PFSK-1 (cell line): ENCODE measurements at regions not wholly inside any gene's neighbourhood (a gene's known extent, or its start where the extent isn't known, plus 50 kb on each side); places are given as distances from the start of the nearest gene placed in this dataset.

Experiments
- FOXP2 ChIP-seq: optimal IDR thresholded peaks from 2 replicates; pipeline ENCODE3; 2011; ENCODE audit warnings: borderline replicate concordance, control low read depth, inconsistent platforms; ENCODE audit not compliant: insufficient read depth; ENCODE audit errors: extremely low read length, extremely low read depth
- POLR2AphosphoS5 ChIP-seq: IDR thresholded peaks from 2 replicates; pipeline ENCODE4 v1.6.1; 2012; ENCODE audit warnings: low read depth, mild to moderate bottlenecking, control low read depth, low read length, moderate library complexity
- SIN3A ChIP-seq: IDR thresholded peaks from 2 replicates; pipeline ENCODE4 v1.6.1; 2012; ENCODE audit warnings: mild to moderate bottlenecking, low read length, moderate library complexity, borderline replicate concordance; ENCODE audit not compliant: insufficient read depth
- TAF1 ChIP-seq: IDR thresholded peaks from 2 replicates; pipeline ENCODE4 v1.6.1; 2012; ENCODE audit warnings: low read length, control low read depth, borderline replicate concordance; ENCODE audit not compliant: insufficient read depth
- TF ChIP-seq, protein P1 (sequence below), 2 experiments: IDR thresholded peaks; 2 replicates each; pipeline versions ENCODE4 v1.6.1 to v1.8.0; 2011 to 2012; ENCODE audit warnings: low read depth in 2 of 2, low read length in 2 of 2, control low read depth in 1 of 2, inconsistent platforms in 1 of 2, mild to moderate bottlenecking in 1 of 2, moderate library complexity in 1 of 2; ENCODE audit not compliant: insufficient read depth in 1 of 2

- TF ChIP-seq TAF1 = no peak
- TF ChIP-seq FOXP2 = no peak
- TF ChIP-seq SIN3A = no peak
- TF ChIP-seq, protein P1, sequence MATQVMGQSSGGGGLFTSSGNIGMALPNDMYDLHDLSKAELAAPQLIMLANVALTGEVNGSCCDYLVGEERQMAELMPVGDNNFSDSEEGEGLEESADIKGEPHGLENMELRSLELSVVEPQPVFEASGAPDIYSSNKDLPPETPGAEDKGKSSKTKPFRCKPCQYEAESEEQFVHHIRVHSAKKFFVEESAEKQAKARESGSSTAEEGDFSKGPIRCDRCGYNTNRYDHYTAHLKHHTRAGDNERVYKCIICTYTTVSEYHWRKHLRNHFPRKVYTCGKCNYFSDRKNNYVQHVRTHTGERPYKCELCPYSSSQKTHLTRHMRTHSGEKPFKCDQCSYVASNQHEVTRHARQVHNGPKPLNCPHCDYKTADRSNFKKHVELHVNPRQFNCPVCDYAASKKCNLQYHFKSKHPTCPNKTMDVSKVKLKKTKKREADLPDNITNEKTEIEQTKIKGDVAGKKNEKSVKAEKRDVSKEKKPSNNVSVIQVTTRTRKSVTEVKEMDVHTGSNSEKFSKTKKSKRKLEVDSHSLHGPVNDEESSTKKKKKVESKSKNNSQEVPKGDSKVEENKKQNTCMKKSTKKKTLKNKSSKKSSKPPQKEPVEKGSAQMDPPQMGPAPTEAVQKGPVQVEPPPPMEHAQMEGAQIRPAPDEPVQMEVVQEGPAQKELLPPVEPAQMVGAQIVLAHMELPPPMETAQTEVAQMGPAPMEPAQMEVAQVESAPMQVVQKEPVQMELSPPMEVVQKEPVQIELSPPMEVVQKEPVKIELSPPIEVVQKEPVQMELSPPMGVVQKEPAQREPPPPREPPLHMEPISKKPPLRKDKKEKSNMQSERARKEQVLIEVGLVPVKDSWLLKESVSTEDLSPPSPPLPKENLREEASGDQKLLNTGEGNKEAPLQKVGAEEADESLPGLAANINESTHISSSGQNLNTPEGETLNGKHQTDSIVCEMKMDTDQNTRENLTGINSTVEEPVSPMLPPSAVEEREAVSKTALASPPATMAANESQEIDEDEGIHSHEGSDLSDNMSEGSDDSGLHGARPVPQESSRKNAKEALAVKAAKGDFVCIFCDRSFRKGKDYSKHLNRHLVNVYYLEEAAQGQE (IDR thresholded peaks at IDR 0.05; ENCODE audit: insufficient read depth in 1 of 2, low read depth in 2 of 2, low read length in 2 of 2) = no peak
- no peak for TF ChIP-seq POLR2AphosphoS5
These were observed 186.1 kb downstream of the ENC1 start for GRCh38 chr5:74454263-74455030.

DNA sequence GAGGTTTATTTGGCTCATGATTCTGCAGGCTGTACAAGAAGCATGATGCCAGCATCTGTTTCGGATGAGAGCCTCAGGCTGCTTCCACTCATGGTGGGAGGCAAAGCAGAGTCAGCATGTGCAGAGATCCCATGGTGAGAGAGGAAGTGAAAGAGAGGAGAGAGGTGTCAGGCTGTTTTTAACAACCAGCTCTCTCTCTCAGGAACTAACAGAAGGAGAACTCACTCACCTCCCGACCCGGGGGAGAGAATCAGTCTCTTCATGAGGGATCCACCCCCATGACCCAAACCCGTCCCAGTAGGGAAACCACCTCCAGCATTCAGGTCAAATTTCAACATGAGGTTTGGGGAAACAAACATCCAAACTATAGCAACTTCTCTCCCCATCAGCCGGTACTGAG, 187.7 kb downstream of the ENC1 start:
- no peak for TF ChIP-seq SIN3A
- TF ChIP-seq FOXP2 = no peak
- no peak for TF ChIP-seq TAF1
- TF ChIP-seq, protein P1 (IDR thresholded peaks at IDR 0.05; ENCODE audit: insufficient read depth in 1 of 2, low read depth in 2 of 2, low read length in 2 of 2) = no peak
- TF ChIP-seq POLR2AphosphoS5 = no peak

DNA sequence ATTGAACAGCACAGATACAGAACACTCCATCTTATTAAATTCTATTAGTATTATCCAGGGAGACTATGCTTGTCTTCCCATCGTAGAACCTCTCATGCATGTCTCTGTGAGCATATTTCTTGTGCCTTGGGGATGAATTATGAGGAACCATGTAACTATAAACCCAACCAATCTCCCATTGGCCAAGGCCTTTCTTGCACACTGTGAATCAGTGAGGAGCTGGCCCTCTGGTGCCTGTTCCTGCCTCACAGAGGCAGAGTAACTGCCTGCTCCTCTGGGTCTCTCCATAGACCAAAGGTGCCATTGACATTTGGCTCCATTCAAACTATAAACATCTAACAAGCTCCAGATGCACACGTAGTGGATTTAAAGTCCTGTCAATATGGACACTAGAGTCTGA, 190.4 kb downstream of the ENC1 start:
- TF ChIP-seq FOXP2 = no peak
- TF ChIP-seq, protein P1 (IDR thresholded peaks at IDR 0.05; ENCODE audit: insufficient read depth in 1 of 2, low read depth in 2 of 2, low read length in 2 of 2) = no peak
- TF ChIP-seq TAF1 = no peak
- TF ChIP-seq SIN3A = no peak
- TF ChIP-seq POLR2AphosphoS5 = no peak

DNA sequence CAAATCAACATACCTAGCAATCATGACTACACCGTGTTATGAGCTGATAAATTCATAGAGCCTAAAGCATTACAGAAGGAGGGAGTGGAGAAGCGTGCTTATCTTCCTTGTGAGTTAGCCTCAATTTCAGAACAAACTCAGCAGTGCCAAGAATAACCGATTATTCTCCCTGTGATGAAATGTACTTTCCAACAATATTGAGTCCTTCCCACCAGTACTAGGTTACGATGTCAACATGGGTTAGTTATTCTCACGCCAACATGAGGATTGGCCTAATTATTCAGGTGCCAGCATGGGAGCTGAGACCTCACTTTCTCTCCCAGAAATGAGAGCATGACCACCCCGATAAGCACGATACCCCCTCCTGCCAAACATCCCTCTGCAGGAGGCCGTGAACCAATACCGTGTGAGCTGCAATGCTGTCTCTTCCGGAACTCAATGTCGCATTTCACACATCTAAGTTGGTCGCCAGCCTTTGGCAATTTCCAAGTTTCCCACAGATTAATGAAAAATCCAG, 193.7 kb downstream of the ENC1 start:
- no peak for TF ChIP-seq SIN3A
- TF ChIP-seq, protein P1 (IDR thresholded peaks at IDR 0.05; ENCODE audit: insufficient read depth in 1 of 2, low read depth in 2 of 2, low read length in 2 of 2) = no peak
- no peak for TF ChIP-seq TAF1
- no peak for TF ChIP-seq POLR2AphosphoS5
- TF ChIP-seq FOXP2 = no peak

- TF ChIP-seq POLR2AphosphoS5 (no peak), TAF1 (no peak)
These were observed 198.1 kb downstream of the ENC1 start for GRCh38 chr5:74442466-74442865.
